ENCODE measurements at regions not wholly inside any gene's neighbourhood (a gene's known extent, or its start where the extent isn't known, plus 50 kb on each side); places are given as distances from the start of the nearest gene placed in this dataset.

- H3K36me3 ChIP-seq (ENCODE audit: insufficient read depth, low read length), result no peaks in the 10 kb centered on the region
- no peaks in the 10 kb centered on the region for H3K9me3 ChIP-seq (ENCODE audit: insufficient read depth, low read depth, low read length)
- H3K27ac ChIP-seq (ENCODE audit: low read depth, low read length), result no peak overlapping the region
- no peak overlapping the region for H3K4me3 ChIP-seq (ENCODE audit: low read length)
- no peaks in the 10 kb centered on the region for H3K27me3 ChIP-seq (ENCODE audit: insufficient read depth, low read length)
- H3K4me1 ChIP-seq (ENCODE audit: insufficient read depth, low read length), result peaks cover 3% of the 10 kb centered on the region
- WGBS, result 95% methylated on average over 3 of the region's 3 CpGs
- H3K9ac ChIP-seq (ENCODE audit: low read depth, low read length), result no peak overlapping the region
Observed at GRCh38 chr5:38648703-38649291, 92.4 kb upstream of the LIFR start.

GRCh38 chr5:38650540-38650939 lies 94.1 kb upstream of the LIFR start:
- H3K4me1 ChIP-seq (ENCODE audit: insufficient read depth, low read length), result peaks cover 8% of the 10 kb centered on the region
- no peak overlapping the region for H3K9ac ChIP-seq (ENCODE audit: low read depth, low read length)
- no peaks in the 10 kb centered on the region for H3K9me3 ChIP-seq (ENCODE audit: insufficient read depth, low read depth, low read length)
- WGBS, result 64% methylated on average over 7 of the region's 7 CpGs
- no peak overlapping the region for H3K4me3 ChIP-seq (ENCODE audit: low read length)
- no peak overlapping the region for H3K27ac ChIP-seq (ENCODE audit: low read depth, low read length)
- H3K36me3 ChIP-seq (ENCODE audit: insufficient read depth, low read length), result no peaks in the 10 kb centered on the region
- no peaks in the 10 kb centered on the region for H3K27me3 ChIP-seq (ENCODE audit: insufficient read depth, low read length)

- no peak overlapping the region for H3K4me3 ChIP-seq (ENCODE audit: low read length)
- H3K4me1 ChIP-seq (ENCODE audit: insufficient read depth, low read length), result peaks cover 8% of the 10 kb centered on the region
- whole genome bisulfite sequencing, result 82% methylated on average over 7 of the region's 8 CpGs
- no peak overlapping the region for H3K27ac ChIP-seq (ENCODE audit: low read depth, low read length)
- H3K9me3 ChIP-seq (ENCODE audit: insufficient read depth, low read depth, low read length), result no peaks in the 10 kb centered on the region
- H3K9ac ChIP-seq (ENCODE audit: low read depth, low read length), result no peak overlapping the region
- H3K27me3 ChIP-seq (ENCODE audit: insufficient read depth, low read length), result no peaks in the 10 kb centered on the region
- no peaks in the 10 kb centered on the region for H3K36me3 ChIP-seq (ENCODE audit: insufficient read depth, low read length)
Observed at GRCh38 chr5:38650946-38651345, 94.5 kb upstream of the LIFR start.

GRCh38 chr5:38651806-38652205 lies 95.4 kb upstream of the LIFR start:
- Histone ChIP-seq H3K9ac (ENCODE audit: low read depth, low read length) (no peak overlapping the region), H3K36me3 (ENCODE audit: insufficient read depth, low read length) (no peaks in the 10 kb centered on the region), H3K27me3 (ENCODE audit: insufficient read depth, low read length) (no peaks in the 10 kb centered on the region), H3K27ac (ENCODE audit: low read depth, low read length) (no peak overlapping the region), H3K9me3 (ENCODE audit: insufficient read depth, low read depth, low read length) (no peaks in the 10 kb centered on the region), H3K4me3 (ENCODE audit: low read length) (no peak overlapping the region), H3K4me1 (ENCODE audit: insufficient read depth, low read length) (peaks cover 8% of the 10 kb centered on the region)
- WGBS, result 96% methylated on average over 6 of the region's 6 CpGs

- Histone ChIP-seq H3K27ac (ENCODE audit: low read depth, low read length) (no peak overlapping the region), H3K36me3 (ENCODE audit: insufficient read depth, low read length) (no peaks in the 10 kb centered on the region), H3K9me3 (ENCODE audit: insufficient read depth, low read depth, low read length) (no peaks in the 10 kb centered on the region), H3K9ac (ENCODE audit: low read depth, low read length) (no peak overlapping the region), H3K27me3 (ENCODE audit: insufficient read depth, low read length) (no peaks in the 10 kb centered on the region), H3K4me1 (ENCODE audit: insufficient read depth, low read length) (peaks cover 8% of the 10 kb centered on the region), H3K4me3 (ENCODE audit: low read length) (no peak overlapping the region)
- over 99% methylated on average over 2 of the region's 2 CpGs for WGBS
Observed at GRCh38 chr5:38653389-38653788, 96.9 kb upstream of the LIFR start.

GRCh38 chr5:38655691-38656090 lies 99.2 kb upstream of the LIFR start:
- Histone ChIP-seq H3K4me1 (ENCODE audit: insufficient read depth, low read length) (peaks cover 12% of the 10 kb centered on the region), H3K27ac (ENCODE audit: low read depth, low read length) (no peak overlapping the region), H3K36me3 (ENCODE audit: insufficient read depth, low read length) (no peaks in the 10 kb centered on the region), H3K4me3 (ENCODE audit: low read length) (no peak overlapping the region), H3K9ac (ENCODE audit: low read depth, low read length) (no peak overlapping the region), H3K27me3 (ENCODE audit: insufficient read depth, low read length) (no peaks in the 10 kb centered on the region), H3K9me3 (ENCODE audit: insufficient read depth, low read depth, low read length) (no peaks in the 10 kb centered on the region)
- 95% methylated on average over 6 of the region's 6 CpGs for WGBS

- Histone ChIP-seq H3K36me3 (ENCODE audit: insufficient read depth, low read length) (no peaks in the 10 kb centered on the region), H3K27ac (ENCODE audit: low read depth, low read length) (no peak overlapping the region), H3K9me3 (ENCODE audit: insufficient read depth, low read depth, low read length) (no peaks in the 10 kb centered on the region), H3K27me3 (ENCODE audit: insufficient read depth, low read length) (no peaks in the 10 kb centered on the region), H3K4me3 (ENCODE audit: low read length) (no peak overlapping the region), H3K9ac (ENCODE audit: low read depth, low read length) (no peak overlapping the region), H3K4me1 (ENCODE audit: insufficient read depth, low read length) (peaks cover 12% of the 10 kb centered on the region)
- 95% methylated on average over 2 of the region's 2 CpGs for WGBS
Observed at GRCh38 chr5:38656568-38656967, 100.1 kb upstream of the LIFR start.

GRCh38 chr5:38657020-38657419 lies 100.6 kb upstream of the LIFR start:
- no CpG with 5 or more reads among the region's 2 CpGs for WGBS
- Histone ChIP-seq H3K9ac (ENCODE audit: low read depth, low read length) (no peak overlapping the region), H3K4me3 (ENCODE audit: low read length) (no peak overlapping the region), H3K27ac (ENCODE audit: low read depth, low read length) (no peak overlapping the region), H3K36me3 (ENCODE audit: insufficient read depth, low read length) (no peaks in the 10 kb centered on the region), H3K9me3 (ENCODE audit: insufficient read depth, low read depth, low read length) (no peaks in the 10 kb centered on the region), H3K27me3 (ENCODE audit: insufficient read depth, low read length) (no peaks in the 10 kb centered on the region), H3K4me1 (ENCODE audit: insufficient read depth, low read length) (peaks cover 12% of the 10 kb centered on the region)

- Histone ChIP-seq H3K9ac (ENCODE audit: low read depth, low read length) (peak overlapping the region; percentile 70), H3K4me3 (ENCODE audit: low read length) (peak overlapping the region; percentile 35), H3K27ac (ENCODE audit: low read depth, low read length) (peak overlapping the region; percentile 66; the same call in 1 of the 2 replicates), H3K4me1 (ENCODE audit: insufficient read depth, low read length) (peaks cover 4% of the 10 kb centered on the region), H3K36me3 (ENCODE audit: insufficient read depth, low read length) (no peaks in the 10 kb centered on the region), H3K9me3 (ENCODE audit: insufficient read depth, low read depth, low read length) (no peaks in the 10 kb centered on the region), H3K27me3 (ENCODE audit: insufficient read depth, low read length) (no peaks in the 10 kb centered on the region)
- 78% methylated on average over 12 of the region's 12 CpGs for WGBS
Observed at GRCh38 chr5:38660194-38660668, 103.8 kb upstream of the LIFR start.

- 91% methylated on average over 4 of the region's 4 CpGs for WGBS
- Histone ChIP-seq H3K36me3 (ENCODE audit: insufficient read depth, low read length) (no peaks in the 10 kb centered on the region), H3K27ac (ENCODE audit: low read depth, low read length) (no peak overlapping the region), H3K4me1 (ENCODE audit: insufficient read depth, low read length) (peaks cover 4% of the 10 kb centered on the region), H3K9ac (ENCODE audit: low read depth, low read length) (no peak overlapping the region), H3K9me3 (ENCODE audit: insufficient read depth, low read depth, low read length) (no peaks in the 10 kb centered on the region), H3K27me3 (ENCODE audit: insufficient read depth, low read length) (no peaks in the 10 kb centered on the region), H3K4me3 (ENCODE audit: low read length) (no peak overlapping the region)
Observed at GRCh38 chr5:38662090-38662489, 105.6 kb upstream of the LIFR start.

GRCh38 chr5:38663249-38663648 lies 106.8 kb upstream of the LIFR start:
- H3K4me1 ChIP-seq (ENCODE audit: insufficient read depth, low read length), result peaks cover 4% of the 10 kb centered on the region
- 94% methylated on average over 1 of the region's 1 CpG for WGBS

More at GRCh38 chr5:38663249-38663648, 106.8 kb upstream of the LIFR start:
- no peak overlapping the region for H3K9ac ChIP-seq (ENCODE audit: low read depth, low read length)
- H3K27me3 ChIP-seq (ENCODE audit: insufficient read depth, low read length), result no peaks in the 10 kb centered on the region
- no peaks in the 10 kb centered on the region for H3K9me3 ChIP-seq (ENCODE audit: insufficient read depth, low read depth, low read length)
- no peaks in the 10 kb centered on the region for H3K36me3 ChIP-seq (ENCODE audit: insufficient read depth, low read length)
- no peak overlapping the region for H3K27ac ChIP-seq (ENCODE audit: low read depth, low read length)
- H3K4me3 ChIP-seq (ENCODE audit: low read length), result no peak overlapping the region
